ENCODE measurements at regions not wholly inside any gene's neighbourhood (a gene's known extent, or its start where the extent isn't known, plus 50 kb on each side); places are given as distances from the start of the nearest gene placed in this dataset.

- no peak for TF ChIP-seq ZNF565 (CRISPR knock-in tag; conservative IDR thresholded peaks at IDR 0.05; ENCODE audit: low read depth)
- no peak for TF ChIP-seq ZNF70 (CRISPR knock-in tag; IDR thresholded peaks at IDR 0.05)
- no peak for TF ChIP-seq ZFP30 (CRISPR knock-in tag; IDR thresholded peaks at IDR 0.05)
Measured at GRCh38 chr1:244165021-244165420, 113.9 kb downstream of the ZBTB18 start (continued).

DNA sequence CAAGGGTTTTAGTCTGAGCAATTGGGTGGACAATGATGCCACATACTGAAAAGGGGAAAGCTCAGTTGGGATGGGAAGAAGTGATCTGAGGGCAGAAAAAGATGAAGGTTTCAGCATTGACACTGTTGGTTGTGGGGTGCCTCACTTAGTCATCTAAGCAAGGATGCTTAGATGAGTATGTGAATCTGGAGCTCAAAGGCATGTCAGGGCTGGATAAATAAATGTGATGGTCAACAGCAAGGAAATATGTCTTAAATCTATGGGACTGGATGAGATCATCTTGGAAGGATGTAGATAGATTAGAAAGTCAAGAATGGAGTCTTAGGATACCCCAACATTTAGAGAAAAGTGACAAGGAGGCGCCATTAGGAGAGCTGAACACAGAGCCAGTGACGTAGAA, 114.6 kb downstream of the ZBTB18 start:
- TF ChIP-seq PPARA (CRISPR knock-in tag; IDR thresholded peaks at IDR 0.05; ENCODE audit: borderline replicate concordance): no peak
- TF ChIP-seq CSRNP3 (CRISPR knock-in tag; IDR thresholded peaks at IDR 0.05): no peak
- TF ChIP-seq ARNTL (CRISPR knock-in tag; IDR thresholded peaks at IDR 0.05; ENCODE audit: borderline replicate concordance, low read depth): no peak
- no peak for TF ChIP-seq SNAI2 (CRISPR knock-in tag; IDR thresholded peaks at IDR 0.05)
- TF ChIP-seq ZFP30 (CRISPR knock-in tag; IDR thresholded peaks at IDR 0.05): no peak
- no peak for TF ChIP-seq RARB (CRISPR knock-in tag; IDR thresholded peaks at IDR 0.05)
- TF ChIP-seq ZFP3 (CRISPR knock-in tag; IDR thresholded peaks at IDR 0.05): no peak

GRCh38 chr1:244171241-244171985, 120.3 kb downstream of the ZBTB18 start:
- TF ChIP-seq ZFP30 (CRISPR knock-in tag; IDR thresholded peaks at IDR 0.05) (no peak), GLIS3 (CRISPR knock-in tag; IDR thresholded peaks at IDR 0.05) (no peak), ZNF70 (CRISPR knock-in tag; IDR thresholded peaks at IDR 0.05) (no peak), ZC3H10 (CRISPR knock-in tag; IDR thresholded peaks at IDR 0.05) (no peak), ZNF565 (CRISPR knock-in tag; conservative IDR thresholded peaks at IDR 0.05; ENCODE audit: low read depth) (no peak), CSDC2 (CRISPR knock-in tag; IDR thresholded peaks at IDR 0.05) (no peak), CSRNP3 (CRISPR knock-in tag; IDR thresholded peaks at IDR 0.05) (no peak), TOX (CRISPR knock-in tag; IDR thresholded peaks at IDR 0.05; ENCODE audit: borderline replicate concordance) (no peak), TCF4 (CRISPR knock-in tag; IDR thresholded peaks at IDR 0.05; ENCODE audit: borderline replicate concordance) (no peak), ARNTL (CRISPR knock-in tag; IDR thresholded peaks at IDR 0.05; ENCODE audit: borderline replicate concordance, low read depth) (no peak), ZFP3 (CRISPR knock-in tag; IDR thresholded peaks at IDR 0.05) (no peak), PPARA (CRISPR knock-in tag; IDR thresholded peaks at IDR 0.05; ENCODE audit: borderline replicate concordance) (no peak), ISL1 (CRISPR knock-in tag; IDR thresholded peaks at IDR 0.05) (no peak)
- TF ChIP-seq, protein P1, sequence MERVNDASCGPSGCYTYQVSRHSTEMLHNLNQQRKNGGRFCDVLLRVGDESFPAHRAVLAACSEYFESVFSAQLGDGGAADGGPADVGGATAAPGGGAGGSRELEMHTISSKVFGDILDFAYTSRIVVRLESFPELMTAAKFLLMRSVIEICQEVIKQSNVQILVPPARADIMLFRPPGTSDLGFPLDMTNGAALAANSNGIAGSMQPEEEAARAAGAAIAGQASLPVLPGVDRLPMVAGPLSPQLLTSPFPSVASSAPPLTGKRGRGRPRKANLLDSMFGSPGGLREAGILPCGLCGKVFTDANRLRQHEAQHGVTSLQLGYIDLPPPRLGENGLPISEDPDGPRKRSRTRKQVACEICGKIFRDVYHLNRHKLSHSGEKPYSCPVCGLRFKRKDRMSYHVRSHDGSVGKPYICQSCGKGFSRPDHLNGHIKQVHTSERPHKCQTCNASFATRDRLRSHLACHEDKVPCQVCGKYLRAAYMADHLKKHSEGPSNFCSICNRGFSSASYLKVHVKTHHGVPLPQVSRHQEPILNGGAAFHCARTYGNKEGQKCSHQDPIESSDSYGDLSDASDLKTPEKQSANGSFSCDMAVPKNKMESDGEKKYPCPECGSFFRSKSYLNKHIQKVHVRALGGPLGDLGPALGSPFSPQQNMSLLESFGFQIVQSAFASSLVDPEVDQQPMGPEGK (CRISPR knock-in tag; IDR thresholded peaks at IDR 0.05; ENCODE audit: borderline replicate concordance): no peak
- TF ChIP-seq, protein P2, sequence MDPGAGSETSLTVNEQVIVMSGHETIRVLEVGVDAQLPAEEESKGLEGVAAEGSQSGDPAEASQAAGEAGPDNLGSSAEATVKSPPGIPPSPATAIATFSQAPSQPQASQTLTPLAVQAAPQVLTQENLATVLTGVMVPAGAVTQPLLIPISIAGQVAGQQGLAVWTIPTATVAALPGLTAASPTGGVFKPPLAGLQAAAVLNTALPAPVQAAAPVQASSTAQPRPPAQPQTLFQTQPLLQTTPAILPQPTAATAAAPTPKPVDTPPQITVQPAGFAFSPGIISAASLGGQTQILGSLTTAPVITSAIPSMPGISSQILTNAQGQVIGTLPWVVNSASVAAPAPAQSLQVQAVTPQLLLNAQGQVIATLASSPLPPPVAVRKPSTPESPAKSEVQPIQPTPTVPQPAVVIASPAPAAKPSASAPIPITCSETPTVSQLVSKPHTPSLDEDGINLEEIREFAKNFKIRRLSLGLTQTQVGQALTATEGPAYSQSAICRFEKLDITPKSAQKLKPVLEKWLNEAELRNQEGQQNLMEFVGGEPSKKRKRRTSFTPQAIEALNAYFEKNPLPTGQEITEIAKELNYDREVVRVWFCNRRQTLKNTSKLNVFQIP (CRISPR knock-in tag; IDR thresholded peaks at IDR 0.05; ENCODE audit: borderline replicate concordance, low read depth): no peak

More for the DNA sequence above, 114.6 kb downstream of the ZBTB18 start:
- ATAC-seq: no peak

GRCh38 chr1:244173240-244173639, 122.2 kb downstream of the ZBTB18 start:
- ATAC-seq: peak; percentile 18
- TF ChIP-seq ZNF565 (CRISPR knock-in tag; conservative IDR thresholded peaks at IDR 0.05; ENCODE audit: low read depth) (no peak), ISL1 (CRISPR knock-in tag; IDR thresholded peaks at IDR 0.05) (no peak), TCF4 (CRISPR knock-in tag; IDR thresholded peaks at IDR 0.05; ENCODE audit: borderline replicate concordance) (no peak), ZC3H10 (CRISPR knock-in tag; IDR thresholded peaks at IDR 0.05) (no peak), BACH2 (CRISPR knock-in tag; IDR thresholded peaks at IDR 0.05; ENCODE audit: borderline replicate concordance) (no peak), ZNF70 (CRISPR knock-in tag; IDR thresholded peaks at IDR 0.05) (no peak), ZFP30 (CRISPR knock-in tag; IDR thresholded peaks at IDR 0.05) (no peak), PPARA (CRISPR knock-in tag; IDR thresholded peaks at IDR 0.05; ENCODE audit: borderline replicate concordance) (no peak), ESRRG (CRISPR knock-in tag; IDR thresholded peaks at IDR 0.05) (no peak), ARNTL (CRISPR knock-in tag; IDR thresholded peaks at IDR 0.05; ENCODE audit: borderline replicate concordance, low read depth) (no peak), SNAI2 (CRISPR knock-in tag; IDR thresholded peaks at IDR 0.05) (no peak), GLIS3 (CRISPR knock-in tag; IDR thresholded peaks at IDR 0.05) (no peak)
- TF ChIP-seq, protein P2 (CRISPR knock-in tag; IDR thresholded peaks at IDR 0.05; ENCODE audit: borderline replicate concordance, low read depth): no peak
- TF ChIP-seq, protein P1 (CRISPR knock-in tag; IDR thresholded peaks at IDR 0.05; ENCODE audit: borderline replicate concordance): no peak
- TF ChIP-seq, protein P3, sequence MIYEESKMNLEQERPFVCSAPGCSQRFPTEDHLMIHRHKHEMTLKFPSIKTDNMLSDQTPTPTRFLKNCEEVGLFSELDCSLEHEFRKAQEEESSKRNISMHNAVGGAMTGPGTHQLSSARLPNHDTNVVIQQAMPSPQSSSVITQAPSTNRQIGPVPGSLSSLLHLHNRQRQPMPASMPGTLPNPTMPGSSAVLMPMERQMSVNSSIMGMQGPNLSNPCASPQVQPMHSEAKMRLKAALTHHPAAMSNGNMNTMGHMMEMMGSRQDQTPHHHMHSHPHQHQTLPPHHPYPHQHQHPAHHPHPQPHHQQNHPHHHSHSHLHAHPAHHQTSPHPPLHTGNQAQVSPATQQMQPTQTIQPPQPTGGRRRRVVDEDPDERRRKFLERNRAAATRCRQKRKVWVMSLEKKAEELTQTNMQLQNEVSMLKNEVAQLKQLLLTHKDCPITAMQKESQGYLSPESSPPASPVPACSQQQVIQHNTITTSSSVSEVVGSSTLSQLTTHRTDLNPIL (CRISPR knock-in tag; IDR thresholded peaks at IDR 0.05; ENCODE audit: low read depth): no peak

More at GRCh38 chr1:244171241-244171985, 120.3 kb downstream of the ZBTB18 start:
- ATAC-seq: 0 out of 3 replicates have a peak, but pooled peaks have one; percentile 25

All from SK-N-SH treated with all-trans-retinoic acid at 6 μM for 48 hours (cell line).